ENCODE measurements at regions not wholly inside any gene's neighbourhood (a gene's known extent, or its start where the extent isn't known, plus 50 kb on each side); places are given as distances from the start of the nearest gene placed in this dataset.
"Not testable (repeated sequence)": the region's sequence is repeated elsewhere in the genome, so short reads cannot be mapped to it uniquely, and the experiment has no call there.

- no peak for DNase-seq (ENCODE audit: low read depth)
- no peak overlapping the region for H3K4me3 ChIP-seq (ENCODE audit: control insufficient read depth, low read depth, low read length)
- no peak for TF ChIP-seq CTCF (IDR thresholded peaks at IDR 0.05; ENCODE audit: control insufficient read depth, insufficient read depth, low read depth, low read length, missing control alignments)
These were observed 480.3 kb downstream of the BRD1 start for GRCh38 chr22:49347376-49347775.

GRCh38 chr22:49345896-49346295, 481.8 kb downstream of the BRD1 start:
- TF ChIP-seq CTCF (IDR thresholded peaks at IDR 0.05; ENCODE audit: control insufficient read depth, insufficient read depth, low read depth, low read length, missing control alignments): no peak
- no peak overlapping the region for H3K4me3 ChIP-seq (ENCODE audit: control insufficient read depth, low read depth, low read length)
- DNase-seq (ENCODE audit: low read depth): no peak

- no peak for DNase-seq (ENCODE audit: low read depth)
- no peak overlapping the region for H3K4me3 ChIP-seq (ENCODE audit: control insufficient read depth, low read depth, low read length)
- no peak for TF ChIP-seq CTCF (IDR thresholded peaks at IDR 0.05; ENCODE audit: control insufficient read depth, insufficient read depth, low read depth, low read length, missing control alignments)
These were observed 483.0 kb downstream of the BRD1 start for GRCh38 chr22:49344656-49345055.

- TF ChIP-seq CTCF (IDR thresholded peaks at IDR 0.05; ENCODE audit: control insufficient read depth, insufficient read depth, low read depth, low read length, missing control alignments): no peak
- DNase-seq (ENCODE audit: low read depth): no peak
- H3K4me3 ChIP-seq (ENCODE audit: control insufficient read depth, low read depth, low read length): no peak overlapping the region
These were observed 483.5 kb downstream of the BRD1 start for GRCh38 chr22:49344161-49344560.

- H3K4me3 ChIP-seq (ENCODE audit: control insufficient read depth, low read depth, low read length): no peak overlapping the region
- TF ChIP-seq CTCF (IDR thresholded peaks at IDR 0.05; ENCODE audit: control insufficient read depth, insufficient read depth, low read depth, low read length, missing control alignments): no peak
- DNase-seq (ENCODE audit: low read depth): no peak
These were observed 487.3 kb downstream of the BRD1 start for GRCh38 chr22:49340406-49340805.

- not testable (repeated sequence) for DNase-seq (ENCODE audit: low read depth); H3K4me3 ChIP-seq (ENCODE audit: control insufficient read depth, low read depth, low read length)
These were observed 491.2 kb downstream of the BRD1 start for GRCh38 chr22:49336483-49336882.

- no peak for DNase-seq (ENCODE audit: low read depth)
- no peak overlapping the region for H3K4me3 ChIP-seq (ENCODE audit: control insufficient read depth, low read depth, low read length)
- no peak for TF ChIP-seq CTCF (IDR thresholded peaks at IDR 0.05; ENCODE audit: control insufficient read depth, insufficient read depth, low read depth, low read length, missing control alignments)
These were observed 492.7 kb downstream of the BRD1 start for GRCh38 chr22:49334976-49335375.

All from AG09309 (cell line).